NCI-H1436 treated with DMSO at 0.1 percent for 48 hours (cell line): ENCODE measurements at regions not wholly inside any gene's neighbourhood (a gene's known extent, or its start where the extent isn't known, plus 50 kb on each side); places are given as distances from the start of the nearest gene placed in this dataset.

ENCODE experiments used
- DNase-seq: peaks from one replicate; lab custom pipeline; 2025; lab: John Stamatoyannopoulos, UW

DNA sequence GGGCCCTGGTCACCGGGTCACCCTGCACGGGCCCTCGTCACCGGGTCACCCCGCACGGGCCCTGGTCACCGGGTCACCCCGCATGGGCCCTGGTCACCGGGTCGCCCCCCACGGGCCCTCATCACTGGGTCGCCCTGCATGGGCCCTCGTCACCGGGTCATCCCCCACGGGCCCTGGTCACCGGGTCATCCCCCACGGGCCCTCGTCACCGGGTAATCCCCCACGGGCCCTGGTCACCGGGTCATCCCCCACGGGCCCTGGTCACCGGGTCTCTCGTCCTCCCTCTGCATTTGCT, 77.6 kb downstream of the RIPK4 start:
- no peak for DNase-seq

DNA sequence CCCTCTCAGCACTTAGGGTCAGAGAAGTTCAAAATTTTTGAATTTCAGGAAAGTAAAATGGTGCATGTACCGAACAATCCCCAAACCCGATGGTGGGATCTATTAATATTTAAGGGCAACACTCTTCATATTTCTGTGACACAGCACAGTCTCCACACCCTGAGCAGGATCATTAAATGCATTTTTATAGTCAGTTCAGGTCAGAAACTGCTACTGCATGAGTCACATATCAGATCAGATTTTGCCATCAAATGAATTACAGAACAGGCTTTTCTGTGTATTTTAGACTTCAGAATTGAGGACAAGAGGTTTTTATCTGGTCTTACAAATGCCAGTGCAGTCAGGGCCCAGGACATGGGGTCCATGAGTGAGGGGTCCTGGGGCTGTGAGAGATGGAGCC, 79.2 kb downstream of the RIPK4 start:
- DNase-seq: no peak

DNA sequence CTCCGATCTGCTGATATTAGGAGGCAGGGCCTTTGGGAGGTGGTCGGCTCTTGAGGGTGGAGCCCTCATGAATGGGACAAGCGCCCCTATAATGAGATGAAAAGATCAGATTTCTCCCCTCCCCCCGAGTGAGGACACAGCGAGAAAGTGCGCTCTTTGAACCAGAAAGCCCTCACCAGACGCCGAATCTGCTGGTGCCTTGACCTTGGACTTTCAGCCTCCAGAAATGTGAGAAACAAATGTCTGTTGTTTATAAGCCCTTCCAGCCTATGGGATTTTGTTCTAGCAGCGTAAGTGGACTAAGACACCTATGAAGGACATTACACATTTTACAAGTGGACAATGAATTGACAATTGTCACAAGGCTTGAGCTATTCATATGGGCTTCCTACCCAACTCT, 80.2 kb downstream of the RIPK4 start:
- no peak for DNase-seq

DNA sequence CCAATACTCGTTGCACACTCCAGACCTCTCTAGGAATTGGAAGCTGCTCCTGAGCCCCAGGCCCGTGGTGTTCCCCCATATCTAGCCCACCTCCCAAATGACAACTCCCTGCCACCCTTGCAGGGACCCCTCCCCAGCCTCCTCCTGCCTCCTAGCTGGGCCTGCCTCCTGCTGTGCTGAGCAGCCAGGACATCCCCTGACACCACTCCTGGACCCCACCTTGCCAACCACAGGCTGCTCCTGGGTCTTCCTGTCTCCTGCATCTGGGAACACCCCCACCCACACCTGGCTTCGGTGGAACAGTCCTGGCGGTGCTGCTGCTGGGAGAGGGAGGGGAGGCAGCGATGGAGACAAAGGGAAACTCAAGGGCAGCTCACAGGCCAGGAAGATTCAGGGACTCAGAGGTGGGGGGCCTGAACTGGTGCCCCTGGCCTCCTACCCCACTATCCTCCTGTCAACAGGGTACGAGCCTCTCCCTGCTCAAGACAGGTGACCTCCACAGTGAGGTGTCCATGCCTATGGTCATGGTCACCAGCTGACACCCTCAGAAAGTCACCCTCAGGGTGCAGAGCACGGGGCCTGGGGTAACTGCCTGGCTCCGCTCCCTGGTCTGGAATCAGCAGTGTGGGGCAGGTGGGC, 81.2 kb downstream of the RIPK4 start:
- DNase-seq: no peak

DNA sequence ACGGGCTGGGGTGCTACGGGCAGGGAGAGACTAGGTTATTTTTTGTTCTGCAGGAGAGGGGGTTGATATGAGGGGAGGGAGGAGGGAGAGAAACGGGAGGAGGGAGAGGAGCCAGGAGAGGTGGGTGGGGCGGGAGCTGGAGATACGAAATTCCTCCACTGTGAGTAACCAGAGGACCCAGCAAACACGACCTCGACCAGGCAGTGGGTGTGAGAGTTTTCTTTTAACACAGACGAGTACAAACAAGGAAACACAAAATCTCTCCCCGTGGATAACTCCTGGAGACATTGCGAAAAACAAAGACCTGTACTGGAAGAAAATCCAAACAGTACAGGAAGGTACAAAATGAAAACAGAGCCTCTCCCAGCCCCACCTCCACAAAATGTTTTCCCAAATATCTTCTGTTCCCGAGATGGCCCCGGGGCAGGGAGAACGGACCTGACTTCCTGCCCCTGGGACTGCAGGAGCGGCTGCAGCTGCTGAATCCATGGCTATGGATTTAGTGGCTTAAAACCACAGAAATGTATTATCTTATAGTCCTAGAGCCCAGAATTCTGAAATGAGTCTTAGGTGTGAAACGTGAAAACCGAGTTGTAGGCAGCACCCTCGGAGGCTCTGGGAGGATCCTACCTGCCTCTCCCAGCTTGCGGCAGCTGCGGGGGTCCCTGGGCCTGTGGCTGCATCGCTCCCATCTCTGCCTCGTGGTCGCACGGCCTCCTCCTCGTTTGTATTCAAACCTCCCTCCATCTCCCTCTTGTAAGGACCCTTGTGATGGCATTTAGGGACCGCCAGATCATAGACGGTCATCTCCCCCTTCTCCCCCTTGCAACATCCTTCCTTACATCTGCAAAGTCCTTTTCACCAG, 82.2 kb downstream of the RIPK4 start:
- no peak for DNase-seq

DNA sequence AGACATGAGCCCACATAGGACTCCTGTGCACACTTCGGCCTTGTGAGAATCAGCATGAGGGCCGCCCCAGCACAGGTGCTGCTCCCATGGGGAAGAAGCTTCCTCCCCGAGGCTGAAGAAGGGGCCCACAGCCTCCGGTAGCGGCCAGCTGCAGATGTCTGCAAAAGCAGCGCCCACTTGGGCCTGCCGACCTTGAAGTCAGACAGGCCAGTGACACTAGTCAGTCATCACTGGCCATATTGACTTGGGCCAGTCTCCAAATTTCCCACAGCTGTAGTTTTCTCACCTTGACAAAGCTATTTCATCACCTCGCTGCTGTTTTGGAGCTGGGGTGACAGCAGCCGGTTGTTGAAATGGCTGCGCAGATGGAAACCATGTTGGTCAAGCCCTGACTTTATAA, 83.0 kb downstream of the RIPK4 start:
- no peak for DNase-seq

DNA sequence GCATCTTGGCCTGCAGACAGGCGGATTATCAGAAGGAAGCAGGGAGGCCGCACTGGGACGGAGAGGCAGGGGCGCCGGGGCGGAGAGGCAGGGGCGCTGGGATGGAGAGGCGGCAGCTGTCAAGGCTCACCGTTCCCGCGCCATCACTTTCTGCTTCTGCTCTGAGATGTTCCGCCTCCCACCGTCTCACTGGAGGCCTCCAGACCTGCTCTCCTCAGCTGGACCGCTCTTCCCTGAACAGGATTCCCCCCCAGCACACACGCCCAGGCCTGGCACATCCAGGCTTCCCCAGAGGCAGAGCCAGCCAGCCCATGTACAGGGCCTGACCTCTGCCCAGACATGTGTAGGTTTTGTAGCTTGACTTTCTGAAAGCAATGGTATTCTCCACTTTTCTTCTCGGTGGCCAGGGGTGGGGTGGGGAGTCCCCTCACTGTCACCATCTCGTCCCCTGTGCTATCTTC, 84.1 kb downstream of the RIPK4 start:
- DNase-seq: no peak

DNA sequence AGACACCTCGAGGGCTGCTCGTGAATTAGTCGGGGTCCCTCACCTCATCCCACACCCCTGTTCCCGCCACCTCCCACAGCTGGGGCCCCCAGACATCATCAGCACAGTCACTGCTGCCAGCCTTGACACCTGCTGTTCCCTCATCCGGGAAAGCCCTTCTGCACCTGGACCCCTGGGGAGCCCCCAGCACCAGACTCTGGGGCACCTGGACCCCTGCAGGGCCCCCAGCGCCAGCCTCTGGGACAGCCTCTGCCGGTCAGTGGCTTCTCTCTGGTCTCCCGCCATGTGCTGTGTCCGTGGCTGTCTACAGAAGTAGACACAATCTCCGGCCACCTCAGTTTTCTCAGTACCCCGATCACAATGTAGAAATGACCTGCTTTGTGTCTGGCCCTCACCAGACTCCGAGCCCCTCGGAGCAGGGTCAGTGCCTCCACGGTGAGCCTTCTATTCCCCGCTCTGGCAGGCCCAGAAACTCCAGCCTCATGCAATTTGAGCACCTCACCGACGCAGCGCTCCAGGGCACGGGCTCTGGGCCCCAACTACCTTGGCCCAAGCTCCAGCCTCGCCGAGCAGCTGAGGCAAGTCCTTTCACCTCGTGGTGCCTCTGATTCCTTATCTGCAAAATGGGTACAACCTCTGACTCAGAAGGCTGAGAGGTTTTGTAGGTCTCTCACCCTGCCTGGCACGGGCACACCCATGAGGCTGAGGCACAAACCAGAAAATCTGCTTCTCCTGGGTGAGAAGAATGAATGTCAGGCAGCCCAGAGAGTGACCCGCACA, 84.7 kb downstream of the RIPK4 start:
- no peak for DNase-seq

DNA sequence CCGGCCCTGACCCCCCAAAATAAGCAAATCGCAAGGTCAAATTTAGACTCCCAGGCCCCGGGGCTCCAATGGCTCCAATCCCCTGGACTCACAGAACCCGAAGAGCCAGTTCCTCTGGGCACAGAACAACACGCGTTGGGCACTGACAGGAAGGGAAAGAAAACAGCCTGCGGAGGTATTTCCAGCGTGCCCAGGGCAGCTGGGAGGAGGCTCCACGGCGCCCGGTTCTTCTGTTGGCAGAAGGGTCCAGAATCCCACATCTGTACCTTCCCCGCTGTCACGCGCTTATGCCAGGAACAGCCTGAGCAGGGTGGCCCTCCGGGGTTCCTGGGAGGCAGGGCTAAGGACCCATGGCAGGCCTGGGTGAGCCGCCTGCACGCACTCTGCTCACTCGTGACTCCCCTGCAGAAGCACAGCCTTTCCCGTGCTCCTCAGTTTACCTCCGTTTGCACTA, 85.5 kb downstream of the RIPK4 start:
- no peak for DNase-seq

DNA sequence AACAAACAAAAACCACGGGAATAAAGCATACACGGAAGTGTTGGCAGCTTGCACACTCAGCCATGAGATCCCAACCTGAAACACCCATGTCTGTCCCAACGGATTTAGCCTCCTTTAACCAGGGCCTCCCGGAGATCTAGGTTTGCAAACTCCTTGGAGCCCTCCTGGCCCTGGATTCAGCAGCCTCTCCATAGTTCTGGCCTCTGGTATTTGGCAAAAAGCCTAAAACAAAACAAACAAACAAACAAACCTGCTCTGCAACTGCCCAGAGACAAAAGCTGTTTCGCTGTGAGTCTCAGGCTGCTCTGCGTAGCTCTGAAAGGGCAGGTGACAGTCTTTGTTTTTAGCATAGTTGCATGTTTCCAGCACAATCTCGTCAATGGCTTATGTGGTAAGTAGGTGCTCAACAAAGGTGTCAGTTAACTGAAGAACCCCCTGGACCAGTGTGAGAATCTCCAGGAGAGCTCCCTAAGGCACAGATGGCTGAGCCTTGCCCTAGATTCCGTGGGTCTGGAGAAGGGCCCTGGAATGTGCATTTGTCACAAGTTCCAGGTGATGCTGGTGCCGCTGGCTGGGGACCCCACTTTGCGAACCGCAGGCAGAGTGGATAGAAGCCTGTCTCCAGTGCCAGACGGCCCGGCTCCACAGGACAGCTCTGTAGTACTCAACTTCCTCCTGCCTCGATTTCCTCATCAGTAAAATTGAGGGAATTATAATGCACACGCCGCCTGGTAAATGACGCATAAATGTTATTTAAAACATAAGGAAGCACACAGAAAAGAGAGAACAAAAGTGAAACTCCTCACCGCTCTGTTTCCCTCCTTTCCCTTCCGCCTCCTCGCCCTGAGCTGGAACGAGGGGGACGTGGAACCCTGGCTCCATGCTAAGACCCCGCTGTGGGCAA, 86.2 kb downstream of the RIPK4 start:
- no peak for DNase-seq

DNA sequence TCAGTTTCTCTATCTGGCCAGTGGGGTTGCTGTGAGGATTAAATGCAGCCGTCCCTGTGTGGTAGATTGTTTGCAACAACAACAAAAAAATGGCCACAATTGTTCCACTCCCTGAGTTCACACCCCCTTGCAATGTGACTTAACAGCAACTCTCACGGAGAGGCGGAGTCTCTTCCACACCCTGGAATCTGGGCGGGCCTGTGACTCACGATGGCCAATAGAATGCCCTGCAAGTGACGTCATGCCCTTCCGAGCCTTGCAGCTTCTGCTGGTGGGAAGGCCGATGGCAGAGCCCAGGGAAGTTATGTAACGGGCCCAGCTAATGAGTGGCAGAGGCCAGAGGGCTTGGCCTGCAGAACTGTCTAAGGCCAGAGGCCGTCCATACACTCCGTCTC, 87.9 kb downstream of the RIPK4 start:
- peak; percentile 67 for DNase-seq

DNA sequence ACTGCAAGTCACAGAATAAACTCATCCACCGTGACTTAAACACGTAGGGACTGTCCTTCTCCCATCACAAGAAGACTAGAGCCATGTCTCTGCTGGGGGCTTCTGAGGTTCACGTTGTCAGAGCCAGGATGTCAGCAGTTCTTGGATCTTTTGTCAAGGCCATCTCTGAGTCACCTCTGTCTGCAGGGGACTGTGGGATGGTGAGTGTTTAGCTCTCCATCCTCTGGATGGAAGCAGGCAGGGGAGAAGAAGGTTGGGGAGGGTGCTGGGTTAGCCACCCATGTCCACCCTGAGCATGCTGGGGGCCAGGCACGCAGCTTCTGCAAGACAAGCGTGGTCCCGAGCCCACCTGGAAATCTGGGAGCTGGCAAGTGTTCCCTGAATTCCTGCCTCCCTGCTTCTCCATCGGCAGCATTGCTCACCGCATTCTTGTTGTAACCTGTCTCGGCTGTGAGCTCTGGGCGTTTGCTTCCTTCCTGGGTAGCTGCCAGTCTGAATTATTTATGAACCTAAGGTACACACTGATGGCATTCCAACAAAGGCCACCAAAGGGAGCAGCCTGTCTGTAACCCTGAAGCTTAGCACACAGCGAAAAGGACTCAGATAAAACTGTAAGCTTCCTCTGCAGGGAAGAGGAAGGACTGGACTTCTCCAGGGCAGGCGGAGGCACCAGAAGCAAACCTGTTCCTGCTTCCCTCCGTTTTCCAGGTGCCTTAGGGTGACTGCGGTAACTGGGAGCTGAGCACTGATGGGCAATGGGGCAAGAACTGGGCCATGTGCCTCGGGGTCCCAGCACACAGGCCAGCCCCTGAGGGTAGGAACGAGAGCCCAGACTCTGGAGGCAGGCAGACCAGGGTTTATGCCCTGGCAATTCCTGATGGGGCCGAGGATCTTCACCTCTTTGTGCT, 88.6 kb downstream of the RIPK4 start:
- no peak for DNase-seq

DNA sequence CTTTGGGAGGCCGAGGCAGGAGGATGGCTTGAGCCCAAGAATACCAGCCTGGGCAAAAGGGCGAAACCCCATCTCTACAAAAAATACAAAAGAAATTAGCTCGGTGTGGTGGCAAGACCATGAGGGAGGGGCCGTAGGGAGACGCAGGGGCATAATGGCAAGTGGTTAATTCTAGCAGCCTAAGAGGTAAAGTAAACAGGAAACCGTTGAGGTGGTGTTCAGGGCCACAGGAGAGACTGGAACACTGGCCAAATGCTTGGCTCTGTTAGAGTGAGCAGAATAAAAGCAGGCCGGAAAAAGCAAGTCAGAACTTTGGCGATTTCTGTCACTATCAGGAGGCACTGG, 89.2 kb downstream of the RIPK4 start:
- no peak for DNase-seq

DNA sequence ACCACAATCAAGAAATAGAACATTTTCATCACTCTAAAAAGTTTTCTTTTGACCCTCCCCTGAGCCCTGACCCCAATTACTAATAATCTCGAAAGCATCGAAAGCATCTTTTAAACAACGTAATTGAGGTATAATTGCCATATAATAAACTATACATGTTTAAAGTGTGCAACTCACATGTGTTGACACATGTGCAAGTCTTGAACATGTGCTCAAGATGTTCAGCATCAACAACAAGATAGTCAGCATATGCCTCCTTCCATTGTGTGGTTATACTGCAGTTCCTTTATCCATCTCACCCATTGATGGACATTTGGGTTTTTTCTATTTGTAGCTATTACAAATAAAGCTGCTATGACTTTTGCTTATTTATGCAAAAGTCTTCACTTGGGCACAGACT, 90.7 kb downstream of the RIPK4 start:
- DNase-seq: no peak

DNA sequence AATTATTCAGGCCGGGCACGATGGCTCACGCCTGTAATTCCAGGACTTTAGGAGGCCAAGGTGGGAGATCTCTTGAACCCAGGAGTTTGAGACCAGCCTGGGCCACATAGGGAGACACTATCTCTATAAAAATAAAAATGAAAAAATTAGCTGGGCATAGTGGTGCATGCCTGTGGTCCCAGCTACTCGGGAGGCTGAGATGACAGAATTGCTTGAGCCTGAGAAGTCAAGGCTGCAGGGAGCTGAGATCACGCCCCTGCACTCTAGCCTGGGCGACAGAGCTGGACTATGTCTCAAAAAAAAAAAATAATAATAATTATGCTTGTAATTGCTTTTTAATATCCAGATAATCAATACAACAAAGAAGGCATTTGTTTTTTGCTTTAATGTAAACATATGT, 91.3 kb downstream of the RIPK4 start:
- DNase-seq: no peak

DNA sequence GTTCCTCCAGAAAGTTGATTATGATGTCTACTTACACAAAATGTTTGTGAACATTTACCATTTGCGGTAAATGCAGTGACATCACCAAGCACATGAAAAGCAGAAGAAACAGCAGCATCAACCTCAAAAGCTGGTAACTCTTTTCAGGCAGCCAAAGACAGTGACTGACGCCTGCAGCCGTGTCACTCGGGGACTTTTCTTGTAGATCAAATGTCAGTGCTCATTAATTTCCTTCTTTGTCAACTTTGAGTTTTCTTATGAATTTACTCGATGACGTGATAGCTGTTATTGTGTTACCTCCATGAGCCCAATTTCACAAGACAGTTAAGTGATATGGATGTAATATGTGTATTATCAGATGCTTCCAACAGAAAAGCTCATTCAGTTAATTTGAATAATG, 92.5 kb downstream of the RIPK4 start:
- DNase-seq: no peak

DNA sequence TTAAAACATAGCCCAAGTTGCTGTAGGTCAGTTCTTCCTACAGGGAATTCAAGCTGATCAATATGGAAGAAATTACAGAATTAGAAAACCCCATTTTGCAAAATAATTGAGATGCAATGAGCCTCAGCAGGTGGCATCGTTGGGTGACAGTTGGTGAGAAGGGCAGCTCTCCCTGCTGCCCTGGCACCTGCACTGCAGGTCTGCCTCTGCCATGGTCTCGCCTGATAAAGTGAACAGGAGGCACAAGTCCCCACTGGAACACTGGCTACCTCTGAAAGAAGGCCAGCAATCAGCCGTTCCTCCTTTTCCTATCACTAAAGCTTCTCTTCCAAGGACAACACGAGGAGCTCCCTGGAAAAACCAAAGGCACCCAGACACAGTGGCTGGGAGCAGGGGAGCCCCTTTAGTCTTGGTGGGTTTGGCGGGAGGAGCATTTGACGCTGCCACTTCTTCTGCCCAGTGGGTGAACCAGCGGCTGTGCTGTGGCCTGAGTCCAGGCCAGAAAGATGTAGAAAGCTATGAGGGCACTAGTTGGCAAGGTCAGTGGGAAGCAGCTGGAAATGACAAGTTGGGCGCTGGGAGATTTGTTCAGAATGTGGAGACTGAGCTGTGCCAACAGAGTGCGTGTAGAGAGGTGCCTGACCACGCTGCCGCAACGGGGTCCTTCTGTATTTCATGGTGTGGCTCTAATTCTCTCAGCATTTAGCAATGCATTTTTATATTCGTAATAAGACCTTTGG, 93.1 kb downstream of the RIPK4 start:
- no peak for DNase-seq

DNA sequence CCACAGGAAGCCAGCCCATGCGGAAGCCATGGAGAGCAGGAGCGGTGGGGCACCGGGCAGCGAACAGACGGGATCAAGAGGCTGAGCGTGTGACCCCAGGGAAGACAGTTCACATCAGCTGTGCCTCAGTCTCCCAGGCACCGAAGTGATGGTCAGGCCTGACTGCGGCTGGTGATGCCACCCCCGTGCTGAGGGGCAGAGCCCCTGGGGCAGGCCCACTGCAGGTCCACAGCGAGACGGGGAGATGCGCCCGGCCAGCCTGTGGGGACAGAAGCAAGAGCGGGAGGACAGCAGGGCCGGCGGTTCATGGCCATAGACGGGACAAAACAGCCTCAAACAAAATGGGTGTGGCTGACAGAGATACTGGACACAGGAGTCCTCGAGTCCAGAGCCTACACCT, 93.8 kb downstream of the RIPK4 start:
- no peak for DNase-seq

DNA sequence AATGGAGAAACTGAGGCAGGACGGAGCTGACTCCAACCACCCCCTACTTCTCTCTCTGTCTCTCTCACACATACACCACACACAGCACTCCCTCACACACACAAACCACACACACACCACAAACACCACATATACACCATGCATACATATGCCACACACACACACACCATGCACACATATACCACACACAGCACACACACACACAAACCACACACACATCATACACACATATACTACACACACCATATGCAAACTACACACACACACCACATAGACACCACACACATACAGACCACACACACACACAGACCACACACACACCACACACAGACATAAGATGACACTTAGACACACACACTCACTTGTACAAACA, 94.3 kb downstream of the RIPK4 start:
- DNase-seq: no peak

DNA sequence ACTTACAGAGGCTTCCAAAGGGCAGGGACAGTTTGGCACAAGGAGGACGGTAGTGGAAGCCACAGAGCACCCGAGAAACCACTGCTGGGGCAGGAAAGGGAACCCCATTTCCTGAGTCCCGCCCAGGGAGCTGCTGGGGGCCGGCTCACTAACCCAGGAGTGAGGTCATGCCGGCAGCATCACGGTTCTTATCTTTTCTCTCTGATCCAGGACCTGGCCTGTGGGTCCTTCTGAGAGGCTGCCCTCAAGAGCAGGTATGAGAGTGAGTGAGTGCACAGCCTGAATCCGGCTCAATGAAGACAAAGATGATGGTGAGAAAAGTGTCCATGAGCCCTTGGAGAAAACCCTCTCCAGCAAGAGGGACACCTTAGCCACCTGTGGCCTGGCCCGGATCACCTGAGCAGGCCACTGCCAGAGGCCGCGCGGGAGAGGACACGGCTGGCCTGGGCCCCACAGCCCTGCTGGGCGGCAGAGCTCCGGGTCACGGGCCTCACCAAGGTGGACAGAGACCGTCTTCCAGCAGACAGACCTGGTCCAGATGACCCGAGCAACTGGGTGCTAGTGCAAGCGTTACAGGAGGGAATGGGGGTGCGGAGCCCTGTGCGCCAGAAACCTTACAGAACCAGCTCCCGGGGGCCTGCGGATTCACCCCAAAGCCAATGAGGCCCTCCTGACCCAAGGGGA, 94.9 kb downstream of the RIPK4 start:
- no peak for DNase-seq
